C4-2B (cell line): ENCODE measurements at regions not wholly inside any gene's neighbourhood (a gene's known extent, or its start where the extent isn't known, plus 50 kb on each side); places are given as distances from the start of the nearest gene placed in this dataset.

Experiments used
- ZFX ChIP-seq: fragments of 450-650 bp; IDR thresholded peaks from 2 replicates; pipeline ENCODE4 v1.6.1; 2017
- TF ChIP-seq, protein P1 (sequence below): fragments of 450-650 bp; conservative IDR thresholded peaks from 2 replicates; pipeline ENCODE4 v1.5.1; 2017; ENCODE audit warnings: mild to moderate bottlenecking

- TF ChIP-seq, protein P1, sequence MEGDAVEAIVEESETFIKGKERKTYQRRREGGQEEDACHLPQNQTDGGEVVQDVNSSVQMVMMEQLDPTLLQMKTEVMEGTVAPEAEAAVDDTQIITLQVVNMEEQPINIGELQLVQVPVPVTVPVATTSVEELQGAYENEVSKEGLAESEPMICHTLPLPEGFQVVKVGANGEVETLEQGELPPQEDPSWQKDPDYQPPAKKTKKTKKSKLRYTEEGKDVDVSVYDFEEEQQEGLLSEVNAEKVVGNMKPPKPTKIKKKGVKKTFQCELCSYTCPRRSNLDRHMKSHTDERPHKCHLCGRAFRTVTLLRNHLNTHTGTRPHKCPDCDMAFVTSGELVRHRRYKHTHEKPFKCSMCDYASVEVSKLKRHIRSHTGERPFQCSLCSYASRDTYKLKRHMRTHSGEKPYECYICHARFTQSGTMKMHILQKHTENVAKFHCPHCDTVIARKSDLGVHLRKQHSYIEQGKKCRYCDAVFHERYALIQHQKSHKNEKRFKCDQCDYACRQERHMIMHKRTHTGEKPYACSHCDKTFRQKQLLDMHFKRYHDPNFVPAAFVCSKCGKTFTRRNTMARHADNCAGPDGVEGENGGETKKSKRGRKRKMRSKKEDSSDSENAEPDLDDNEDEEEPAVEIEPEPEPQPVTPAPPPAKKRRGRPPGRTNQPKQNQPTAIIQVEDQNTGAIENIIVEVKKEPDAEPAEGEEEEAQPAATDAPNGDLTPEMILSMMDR: no peak
- TF ChIP-seq ZFX: no peak
These were observed 536.0 kb downstream of the TNS1 start for GRCh38 chr2:217466805-217467204.
